ENCODE measurements at regions not wholly inside any gene's neighbourhood (a gene's known extent, or its start where the extent isn't known, plus 50 kb on each side); places are given as distances from the start of the nearest gene placed in this dataset.
"Not testable (repeated sequence)": the region's sequence is repeated elsewhere in the genome, so short reads cannot be mapped to it uniquely, and the experiment has no call there.

- WGBS, result 80% methylated on average over 12 of the region's 12 CpGs
- H3K9ac ChIP-seq (ENCODE audit: low read depth in 1 of 2, low read length in 2 of 2); H3K4me1 ChIP-seq (ENCODE audit: control insufficient read depth in 4 of 4, insufficient read depth in 4 of 4, low read length in 3 of 4); DNase-seq (ENCODE audit: low spot score); H3K36me3 ChIP-seq (ENCODE audit: control insufficient read depth in 4 of 4, insufficient read depth in 3 of 4, low read depth in 1 of 4, low read length in 3 of 4); H3K9me3 ChIP-seq (ENCODE audit: control insufficient read depth in 4 of 4, low read length in 3 of 4); H3K27me3 ChIP-seq (ENCODE audit: control insufficient read depth in 4 of 4, insufficient read depth in 4 of 4, low read length in 3 of 4); H3K4me3 ChIP-seq (ENCODE audit: low read depth in 1 of 3, low read length in 3 of 3); H3K27ac ChIP-seq (ENCODE audit: low read depth in 1 of 2, low read length in 2 of 2): not testable (repeated sequence)
Observed at GRCh38 chr17:27045039-27045438, 248.9 kb upstream of the WSB1 start.

- DNase-seq (ENCODE audit: low spot score), result no peak
- Histone ChIP-seq H3K27me3 (ENCODE audit: control insufficient read depth in 4 of 4, insufficient read depth in 4 of 4, low read length in 3 of 4) (peaks cover 0 to 6% (median 0%) of the 10 kb centered on the region in 4 donors), H3K4me3 (ENCODE audit: low read depth in 1 of 3, low read length in 3 of 3) (no peak overlapping the region), H3K4me1 (ENCODE audit: control insufficient read depth in 4 of 4, insufficient read depth in 4 of 4, low read length in 3 of 4) (no peaks in the 10 kb centered on the region), H3K27ac (ENCODE audit: low read depth in 1 of 2, low read length in 2 of 2) (no peak overlapping the region), H3K9ac (ENCODE audit: low read depth in 1 of 2, low read length in 2 of 2) (no peak overlapping the region), H3K9me3 (ENCODE audit: control insufficient read depth in 4 of 4, low read length in 3 of 4) (peaks cover 0 to 4% (median 0%) of the 10 kb centered on the region in 4 donors), H3K36me3 (ENCODE audit: control insufficient read depth in 4 of 4, insufficient read depth in 3 of 4, low read depth in 1 of 4, low read length in 3 of 4) (no peaks in the 10 kb centered on the region)
- no peak for TF ChIP-seq ZBTB33 (IDR thresholded peaks at IDR 0.05)
- TF ChIP-seq EGR1 (IDR thresholded peaks at IDR 0.05; ENCODE audit: low read depth in 2 of 2), result no peak
- no peak for TF ChIP-seq RXRA (IDR thresholded peaks at IDR 0.05)
- TF ChIP-seq FOXA1 (IDR thresholded peaks at IDR 0.05), result no peak
- no peak for TF ChIP-seq HNF4A (conservative IDR thresholded peaks at IDR 0.05)
- no peak for TF ChIP-seq HNF4G (IDR thresholded peaks at IDR 0.05)
- TF ChIP-seq YY1 (IDR thresholded peaks at IDR 0.05), result no peak
- no peak for TF ChIP-seq CTCF (IDR thresholded peaks at IDR 0.05; ENCODE audit: low read depth, low read length, missing input control)
- TF ChIP-seq FOXA2 (IDR thresholded peaks at IDR 0.05), result no peak
- TF ChIP-seq REST (IDR thresholded peaks at IDR 0.05), result no peak
- WGBS, result 52% methylated on average over 3 of the region's 3 CpGs
Observed at GRCh38 chr17:27049104-27049784, 244.7 kb upstream of the WSB1 start.

GRCh38 chr17:27065588-27065987 is 228.3 kb upstream of the WSB1 start:
- Histone ChIP-seq H3K27ac (ENCODE audit: low read depth in 1 of 2, low read length in 2 of 2) (no peak overlapping the region), H3K27me3 (ENCODE audit: control insufficient read depth in 4 of 4, insufficient read depth in 4 of 4, low read length in 3 of 4) (no peaks in the 10 kb centered on the region), H3K4me3 (ENCODE audit: low read depth in 1 of 3, low read length in 3 of 3) (no peak overlapping the region), H3K4me1 (ENCODE audit: control insufficient read depth in 4 of 4, insufficient read depth in 4 of 4, low read length in 3 of 4) (no peaks in the 10 kb centered on the region), H3K9me3 (ENCODE audit: control insufficient read depth in 4 of 4, low read length in 3 of 4) (peaks cover 0 to 4% (median under 1%) of the 10 kb centered on the region in 4 donors), H3K36me3 (ENCODE audit: control insufficient read depth in 4 of 4, insufficient read depth in 3 of 4, low read depth in 1 of 4, low read length in 3 of 4) (no peaks in the 10 kb centered on the region), H3K9ac (ENCODE audit: low read depth in 1 of 2, low read length in 2 of 2) (no peak overlapping the region)
- 63% methylated on average over 4 of the region's 4 CpGs for WGBS
- no peak for DNase-seq (ENCODE audit: low spot score)
- no peak for TF ChIP-seq ZBTB33 (IDR thresholded peaks at IDR 0.05)
- TF ChIP-seq FOXA2 (IDR thresholded peaks at IDR 0.05), result no peak
- no peak for TF ChIP-seq HNF4G (IDR thresholded peaks at IDR 0.05)
- TF ChIP-seq REST (IDR thresholded peaks at IDR 0.05), result no peak
- TF ChIP-seq HNF4A (conservative IDR thresholded peaks at IDR 0.05), result no peak
- TF ChIP-seq YY1 (IDR thresholded peaks at IDR 0.05), result no peak
- no peak for TF ChIP-seq RXRA (IDR thresholded peaks at IDR 0.05)
- no peak for TF ChIP-seq FOXA1 (IDR thresholded peaks at IDR 0.05)
- TF ChIP-seq RAD21 (IDR thresholded peaks at IDR 0.05), result no peak
- no peak for TF ChIP-seq GABPA (IDR thresholded peaks at IDR 0.05 in 1 of 2, conservative IDR thresholded peaks at IDR 0.05 in 1 of 2)
- TF ChIP-seq TAF1 (conservative IDR thresholded peaks at IDR 0.05), result no peak

Measured in liver (tissue), 8 donors.